GM19043 (cell line): ENCODE measurements at regions not wholly inside any gene's neighbourhood (a gene's known extent, or its start where the extent isn't known, plus 50 kb on each side); places are given as distances from the start of the nearest gene placed in this dataset.
"Not testable (repeated sequence)": the region's sequence is repeated elsewhere in the genome, so short reads cannot be mapped to it uniquely, and the experiment has no call there.

Source experiments
- ATAC-seq: cut with Tn5 transposase; IDR thresholded peaks from one replicate; pipeline ENCODE4 v1.9.1; 2021; ENCODE audit warnings: low read depth; ENCODE audit not compliant: unreplicated experiment

DNA sequence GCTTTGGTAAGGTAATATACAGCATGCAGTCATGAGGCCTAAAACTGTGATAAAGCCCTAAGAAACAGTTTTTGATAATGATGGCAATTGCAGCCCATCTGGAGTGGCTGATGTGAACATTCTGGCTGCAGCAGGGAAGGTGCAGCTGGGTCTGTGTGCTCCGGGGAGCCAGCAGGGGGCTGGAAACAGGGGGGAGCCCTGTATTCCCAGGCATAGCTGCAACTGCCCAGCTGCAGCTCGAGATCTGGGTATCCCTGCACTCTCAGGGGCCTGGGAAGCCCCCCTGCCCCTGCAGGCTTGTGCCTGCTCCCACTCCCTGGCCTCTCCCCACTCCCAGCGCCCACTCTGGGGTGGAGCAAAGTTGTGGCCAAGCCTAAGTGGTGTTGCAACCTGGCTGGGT, 95.6 kb downstream of the RRAGB start:
- no peak for ATAC-seq

DNA sequence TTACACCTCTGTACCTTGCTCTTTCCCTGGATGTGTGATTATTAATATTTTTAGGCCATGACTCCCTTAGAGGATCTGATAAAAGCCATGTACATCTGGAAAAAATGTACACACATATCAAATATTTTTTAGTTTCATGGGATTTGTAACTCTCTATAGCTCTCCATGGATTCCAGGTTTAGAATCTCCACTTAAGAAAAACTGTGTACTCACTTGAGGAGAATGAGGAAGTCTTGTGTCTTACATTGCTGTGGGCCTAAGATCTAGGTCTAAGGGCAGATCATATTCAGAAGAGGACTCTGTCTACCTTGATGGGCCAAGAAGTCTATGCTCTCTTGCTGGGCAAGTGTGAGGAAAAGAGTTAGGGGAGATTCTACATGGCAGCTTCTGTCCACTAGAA, 98.0 kb downstream of the RRAGB start:
- no peak for ATAC-seq

DNA sequence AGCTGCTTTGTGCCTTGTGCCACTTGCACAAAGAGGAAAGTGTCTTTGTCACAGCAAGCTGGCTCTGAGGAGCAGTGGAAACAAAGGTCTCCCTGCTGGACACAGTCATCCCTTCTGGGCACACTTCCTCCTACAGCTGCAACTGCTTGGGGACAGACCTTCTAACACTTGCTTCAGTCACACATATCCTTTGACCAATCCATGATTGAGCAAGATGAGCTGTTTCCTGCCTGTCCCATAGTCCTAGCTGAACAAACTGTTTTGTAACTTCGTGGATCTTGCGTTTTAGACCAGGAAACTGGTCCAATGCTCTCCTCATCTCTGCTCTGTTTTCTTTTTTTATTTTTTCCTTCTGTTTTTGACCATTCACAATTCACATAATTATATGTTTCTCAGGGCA, 98.5 kb downstream of the RRAGB start:
- ATAC-seq, result no peak

DNA sequence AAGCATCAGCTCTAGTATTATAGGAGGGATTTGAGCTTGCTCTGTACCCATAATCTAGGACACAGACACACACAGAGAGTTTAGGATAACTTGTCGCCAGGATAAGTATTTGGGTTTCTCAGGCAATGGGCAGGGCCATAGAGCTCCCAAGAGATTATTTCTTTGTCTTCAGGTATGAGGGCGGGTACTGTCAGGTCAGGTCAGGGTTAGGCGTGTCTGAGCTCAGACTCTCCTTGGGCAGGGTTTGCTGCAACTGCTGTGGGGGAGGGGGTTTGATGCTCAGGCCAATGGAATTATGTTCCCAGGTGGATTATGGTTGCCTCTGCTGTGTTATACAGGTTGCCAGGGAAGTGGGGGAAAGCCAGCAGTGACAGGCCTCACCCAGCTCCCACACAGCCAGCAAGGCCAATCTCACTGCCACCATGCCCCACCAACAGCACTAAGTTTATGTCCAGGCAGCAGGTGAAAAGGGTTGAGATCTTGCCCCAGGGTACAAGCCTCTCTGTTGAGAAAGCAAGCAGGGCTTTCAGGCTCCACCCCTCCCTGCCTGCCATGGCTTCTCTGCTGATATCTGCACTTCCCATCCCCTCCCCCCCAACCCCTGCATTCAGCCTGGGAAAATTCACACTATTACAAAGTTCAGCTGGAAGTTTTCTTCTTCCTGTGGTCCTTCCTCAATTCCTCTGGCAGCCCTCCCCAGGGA, 101.3 kb downstream of the RRAGB start:
- no peak for ATAC-seq

- ATAC-seq, result no peak
These were observed 121.9 kb downstream of the RRAGB start for GRCh38 chrX:55839485-55839884.

DNA sequence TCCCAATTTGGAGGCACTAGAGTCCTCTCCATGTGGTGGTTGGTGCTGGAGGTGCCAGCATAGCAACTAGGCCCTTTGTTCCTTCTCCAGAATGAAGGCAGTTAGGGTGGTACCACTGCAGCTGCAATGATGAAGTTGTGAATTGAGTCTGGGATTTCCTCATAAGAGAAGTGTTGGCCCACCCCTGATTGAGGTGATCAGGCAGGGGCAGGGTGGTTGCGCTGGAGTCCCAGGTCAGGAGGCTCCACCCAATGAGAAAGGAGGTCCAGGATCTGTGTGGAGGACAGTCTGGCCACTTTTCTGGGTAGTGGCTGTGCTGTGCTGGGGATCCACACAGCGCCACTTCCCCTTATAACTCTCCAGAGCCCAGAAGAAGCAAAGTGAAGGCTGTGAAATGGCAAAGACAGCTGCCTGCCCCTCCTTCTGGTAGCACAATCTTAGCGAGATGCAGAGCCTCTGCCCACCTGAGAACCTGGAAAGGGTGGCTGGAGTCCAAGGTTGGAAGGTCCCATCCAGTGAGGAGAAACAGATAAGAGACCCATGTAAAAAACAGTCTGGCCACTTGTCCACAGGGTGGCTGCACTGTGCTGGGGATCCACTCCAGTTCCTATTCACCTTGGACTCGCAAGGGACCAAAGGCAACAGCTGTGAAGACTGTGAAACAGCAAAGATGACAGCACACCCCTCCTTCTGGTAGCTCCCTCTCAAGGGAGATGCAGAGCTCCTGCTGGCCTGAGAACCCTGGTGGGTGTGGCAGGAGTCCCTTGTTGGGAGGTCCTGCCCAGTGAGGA, 124.6 kb downstream of the RRAGB start:
- ATAC-seq, result no peak

GRCh38 chrX:55866779-55867178, 149.2 kb downstream of the RRAGB start:
- ATAC-seq, result not testable (repeated sequence)

- peak; percentile 74 for ATAC-seq
These were observed 149.7 kb downstream of the RRAGB start for GRCh38 chrX:55867181-55867651.

- peak; percentile 49 for ATAC-seq
These were observed 150.2 kb downstream of the RRAGB start for GRCh38 chrX:55867708-55868107.

DNA sequence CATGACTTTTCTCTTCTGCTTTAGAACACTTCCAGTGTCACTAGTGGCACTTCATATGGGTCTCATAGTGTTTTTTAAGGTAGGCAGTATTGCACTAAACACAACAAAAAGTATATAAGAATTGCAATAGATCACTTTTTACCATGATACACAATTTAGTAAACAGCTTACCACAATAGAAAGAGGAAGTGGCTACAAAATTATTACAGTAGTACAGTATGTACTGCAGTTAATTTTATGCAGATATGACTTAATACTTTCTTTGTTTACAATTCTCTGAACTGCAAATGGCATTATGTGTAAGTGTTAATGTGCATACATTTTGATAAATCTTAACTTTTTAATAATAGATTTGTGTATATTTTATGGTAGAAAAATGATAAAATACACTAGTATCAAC, 157.3 kb downstream of the RRAGB start:
- ATAC-seq, result no peak

DNA sequence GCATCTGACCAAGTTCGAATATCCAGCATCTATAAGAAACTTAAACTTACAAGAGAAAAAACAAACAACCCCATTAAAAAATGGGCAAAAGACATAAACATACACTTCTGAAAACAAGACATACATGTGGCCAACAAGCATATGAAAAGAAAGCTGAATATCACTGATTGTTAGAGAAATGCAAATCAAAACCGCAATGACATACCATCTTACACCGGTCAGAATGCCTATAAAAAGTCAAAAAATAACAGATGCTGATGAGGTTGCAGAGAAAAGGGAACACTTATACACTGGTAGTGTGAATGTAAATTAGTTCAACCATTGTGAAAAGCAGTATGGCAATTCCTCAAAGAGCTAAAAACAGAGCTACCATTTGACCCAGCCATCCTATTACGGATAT, 166.0 kb downstream of the RRAGB start:
- ATAC-seq, result not testable (repeated sequence)

DNA sequence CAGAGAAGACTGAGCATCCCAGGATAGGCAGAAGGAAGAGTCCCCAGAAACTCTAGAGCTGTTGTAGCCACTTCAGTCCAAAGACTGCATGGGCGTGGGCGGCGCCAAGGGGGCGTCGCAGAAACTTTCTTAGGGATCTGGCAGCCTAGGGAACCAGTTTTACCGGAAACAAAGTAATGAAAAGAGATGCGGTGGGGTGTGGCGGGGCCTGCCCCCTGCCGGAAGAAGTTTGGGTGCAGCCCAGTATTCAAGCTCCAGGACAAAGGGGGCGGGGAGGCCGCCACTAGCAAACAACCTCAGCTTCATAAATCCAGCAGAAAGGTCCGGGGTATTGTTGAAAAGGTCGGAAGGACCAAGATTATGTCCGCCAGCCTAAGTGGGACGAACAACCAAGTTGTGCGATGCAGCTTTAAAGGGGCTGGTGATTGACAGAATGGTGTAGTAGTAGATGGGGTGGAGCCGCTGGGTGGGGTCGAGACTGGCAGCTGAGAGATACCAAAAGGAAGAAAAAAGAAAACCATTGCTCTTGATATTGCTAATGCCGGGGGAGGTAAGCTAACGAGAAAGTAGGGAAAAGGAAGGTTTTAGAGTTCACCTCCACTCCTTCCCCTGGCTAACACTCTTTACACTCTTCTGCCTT, 190.5 kb downstream of the RRAGB start:
- peak; percentile 72 for ATAC-seq

GRCh38 chrX:55908661-55909212, 191.2 kb downstream of the RRAGB start:
- peak; percentile 54 for ATAC-seq

DNA sequence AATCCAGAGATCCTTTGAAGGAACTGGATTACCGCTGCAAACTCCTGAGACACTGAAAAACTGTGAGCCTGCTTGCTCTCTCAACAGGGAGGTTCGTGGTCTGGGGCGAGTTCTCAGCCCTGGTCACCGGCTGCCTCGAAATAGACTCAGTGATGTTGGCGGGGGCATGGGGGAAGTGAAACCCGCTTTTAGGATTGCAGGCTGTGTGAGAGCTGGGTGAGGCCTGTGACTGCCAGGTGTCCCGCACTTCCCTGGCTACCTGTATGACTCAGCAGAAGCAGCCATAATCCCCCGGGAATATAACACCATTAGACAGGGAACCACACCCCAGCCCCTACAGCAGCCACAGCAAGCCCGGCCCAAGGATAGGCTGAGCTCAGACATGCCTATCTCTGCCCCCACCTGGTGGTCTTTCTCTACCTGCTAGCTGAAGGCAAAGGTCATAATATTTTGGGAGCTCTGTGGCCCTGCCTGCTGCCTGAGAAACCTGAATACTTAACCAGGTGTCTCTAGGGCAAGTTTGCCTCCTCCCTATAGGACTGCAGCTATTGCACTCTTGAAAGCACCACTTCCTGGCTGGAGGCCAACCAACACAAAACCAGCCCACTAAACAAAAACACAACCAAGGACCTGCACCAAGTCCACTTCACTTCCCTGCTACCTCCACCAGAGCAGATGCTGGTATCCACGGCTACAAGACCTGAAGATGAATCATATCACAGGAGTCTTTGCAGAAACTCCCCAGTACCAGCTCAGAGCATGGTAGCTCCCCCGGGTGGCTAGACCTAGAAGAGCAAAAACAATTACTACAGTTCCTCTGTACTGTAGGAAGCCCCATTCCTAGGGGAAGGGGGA, 202.0 kb downstream of the RRAGB start:
- ATAC-seq, result peak; percentile 82

DNA sequence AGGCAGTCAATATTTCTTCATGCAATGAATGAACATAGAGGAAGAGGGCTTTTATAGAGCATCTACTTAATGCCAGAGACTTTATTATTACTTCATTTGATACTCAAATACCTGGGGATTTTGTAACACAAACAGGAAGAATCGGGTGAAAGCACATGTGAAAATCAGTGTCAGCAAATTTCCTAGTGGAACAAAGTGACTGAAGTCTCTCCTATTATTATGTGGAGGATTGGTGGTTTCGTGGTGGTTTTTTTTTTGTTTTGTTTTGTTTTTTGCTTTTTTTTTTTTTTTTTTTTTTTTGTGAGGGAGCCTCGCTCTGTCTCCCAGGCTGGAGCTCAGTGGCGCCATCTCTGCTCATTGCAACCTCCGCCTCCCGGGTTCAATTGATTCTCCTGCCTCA, 207.0 kb downstream of the RRAGB start:
- no peak for ATAC-seq

GRCh38 chrX:55928529-55928928, 211.0 kb downstream of the RRAGB start:
- not testable (repeated sequence) for ATAC-seq
